Effector memory CD4-positive, alpha-beta T cell (primary cell): ENCODE measurements at regions not wholly inside any gene's neighbourhood (a gene's known extent, or its start where the extent isn't known, plus 50 kb on each side); places are given as distances from the start of the nearest gene placed in this dataset.

Source experiments
- DNase-seq, 3 donors: peaks; one replicate each; pipeline ENCODE4 v3.0.0-alpha.2; 2020
- H3K27ac ChIP-seq: 2 replicates; pipeline ENCODE4 v1.7.0; 2013; ENCODE audit warnings: mild to moderate bottlenecking, low read length, moderate library complexity; ENCODE audit not compliant: insufficient read depth, poor library complexity, severe bottlenecking
- H3K27me3 ChIP-seq: replicated peaks from 2 replicates; pipeline ENCODE4 v1.7.0; 2013; ENCODE audit warnings: mild to moderate bottlenecking, low read length; ENCODE audit not compliant: insufficient read depth, control insufficient read depth, poor library complexity, severe bottlenecking
- H3K36me3 ChIP-seq: 2 replicates; pipeline ENCODE4 v1.7.0; 2013; ENCODE audit warnings: mild to moderate bottlenecking, low read length, moderate library complexity; ENCODE audit not compliant: control insufficient read depth, insufficient read depth
- H3K4me1 ChIP-seq: 2 replicates; pipeline ENCODE4 v1.7.0; 2013; ENCODE audit warnings: low read length, mild to moderate bottlenecking; ENCODE audit not compliant: control insufficient read depth, insufficient read depth, poor library complexity, severe bottlenecking
- H3K4me3 ChIP-seq: 2 replicates; pipeline ENCODE4 v1.7.0; 2013; ENCODE audit warnings: low read length, low read depth, mild to moderate bottlenecking; ENCODE audit not compliant: insufficient read depth, poor library complexity, severe bottlenecking
- H3K9me3 ChIP-seq: 2 replicates; pipeline ENCODE4 v1.7.0; 2013; ENCODE audit warnings: mild to moderate bottlenecking, low read length, moderate library complexity; ENCODE audit not compliant: control insufficient read depth

DNA sequence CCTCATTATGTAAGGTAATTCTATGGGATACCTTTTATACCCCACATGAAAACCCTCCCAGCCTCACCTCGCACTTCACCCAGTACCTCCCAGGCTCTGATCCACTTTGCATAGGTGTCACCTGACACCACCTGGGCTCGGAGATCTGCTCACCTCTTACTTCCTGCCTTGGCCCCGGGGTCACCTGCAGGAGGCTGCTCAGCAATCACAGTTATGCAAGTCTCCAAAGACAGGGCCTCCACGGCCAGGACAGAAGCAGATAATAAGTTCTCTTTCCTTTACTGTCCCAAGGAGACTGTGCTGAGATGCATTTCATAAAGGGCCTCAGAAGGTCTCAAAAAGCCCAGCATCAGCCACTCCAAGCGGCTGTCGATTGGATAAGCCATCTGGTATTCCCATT is 112.4 kb upstream of the PPP2R2D start:
- Histone ChIP-seq H3K27me3 (peaks cover 4% of the 10 kb centered on the region), H3K36me3 (no peaks in the 10 kb centered on the region)
- no peak for DNase-seq

DNA sequence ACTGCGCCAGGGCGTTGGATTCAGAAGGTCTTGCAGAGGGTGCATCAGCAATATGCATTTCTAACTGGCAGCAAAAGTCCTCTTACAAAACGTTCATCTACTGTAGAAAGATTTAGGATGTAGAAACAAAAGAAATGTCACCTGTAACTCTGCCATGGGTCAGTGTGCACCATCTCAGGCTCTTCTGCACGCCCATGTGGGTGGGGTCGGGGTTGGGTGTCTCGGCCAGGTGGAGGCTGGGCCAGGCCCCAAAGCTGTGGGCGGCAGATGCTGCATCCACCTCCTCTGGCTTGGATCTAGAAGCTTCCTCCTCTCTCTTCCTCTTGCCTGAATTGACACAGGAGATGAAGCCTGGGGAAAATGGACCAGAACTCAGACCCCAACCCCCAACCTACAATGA is 111.3 kb upstream of the PPP2R2D start:
- H3K36me3 ChIP-seq, result no peaks in the 10 kb centered on the region
- DNase-seq, result no peak
- H3K4me3 ChIP-seq, result no peak overlapping the region
- H3K27ac ChIP-seq, result no peak overlapping the region
- no peaks in the 10 kb centered on the region for H3K4me1 ChIP-seq
- no peaks in the 10 kb centered on the region for H3K9me3 ChIP-seq
- H3K27me3 ChIP-seq, result peaks cover 4% of the 10 kb centered on the region

More for the DNA sequence above, 112.4 kb upstream of the PPP2R2D start:
- no peak overlapping the region for H3K27ac ChIP-seq
- no peaks in the 10 kb centered on the region for H3K9me3 ChIP-seq
- H3K4me1 ChIP-seq, result no peaks in the 10 kb centered on the region
- no peak overlapping the region for H3K4me3 ChIP-seq

DNA sequence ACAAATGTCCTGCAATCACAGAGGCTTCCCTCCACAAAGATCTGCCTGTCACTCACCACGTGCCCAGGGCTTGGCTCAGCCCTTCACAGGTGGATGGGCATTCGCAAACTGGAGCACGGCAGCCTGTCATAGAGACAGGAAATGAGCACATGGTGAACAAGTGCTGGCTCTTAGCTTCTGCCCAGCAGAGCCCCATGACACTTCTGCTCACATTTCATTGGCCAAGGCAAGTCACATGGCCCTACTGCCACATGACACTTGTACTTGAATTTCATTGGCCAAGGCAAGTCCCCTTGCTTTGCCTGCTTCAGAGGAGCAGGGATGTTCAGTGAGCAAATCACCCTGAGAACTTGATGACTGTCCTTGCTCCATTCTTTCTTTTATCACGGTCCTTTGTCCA is 110.8 kb upstream of the PPP2R2D start:
- H3K27me3 ChIP-seq, result peaks cover 4% of the 10 kb centered on the region
- H3K4me1 ChIP-seq, result no peaks in the 10 kb centered on the region
- H3K27ac ChIP-seq, result no peak overlapping the region
- H3K9me3 ChIP-seq, result no peaks in the 10 kb centered on the region
- H3K36me3 ChIP-seq, result no peaks in the 10 kb centered on the region
- no peak for DNase-seq
- H3K4me3 ChIP-seq, result no peak overlapping the region

DNA sequence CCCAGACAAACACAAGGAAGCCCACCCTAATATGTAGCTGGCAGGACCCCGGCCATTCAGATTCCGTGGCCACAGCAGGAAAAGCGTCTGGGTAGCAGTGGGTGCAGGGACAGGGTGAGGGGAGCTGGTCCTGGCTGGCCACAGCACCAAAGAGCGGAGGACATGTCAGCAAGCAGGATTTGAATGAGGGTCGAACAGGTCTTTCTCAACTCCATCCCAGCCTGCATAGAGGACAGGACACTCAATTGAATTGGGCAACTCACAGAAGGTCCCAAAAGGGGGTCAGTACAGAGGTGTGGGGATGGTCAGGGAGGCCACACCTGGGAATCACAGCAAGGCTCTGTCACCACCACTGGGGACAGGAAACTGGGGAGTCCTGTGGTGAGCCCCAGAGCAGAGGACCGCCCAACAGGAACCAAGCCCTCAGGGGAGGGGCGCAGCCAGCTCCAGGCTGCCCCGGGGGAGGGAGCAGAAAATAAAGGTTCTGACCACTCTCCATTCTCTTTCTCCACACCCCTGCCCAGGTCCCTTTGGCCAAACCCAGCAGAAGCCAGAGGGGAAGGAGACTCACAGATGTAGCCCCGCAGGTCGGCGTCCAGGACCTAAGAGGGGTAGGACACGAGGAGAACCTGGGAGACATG is 108.7 kb upstream of the PPP2R2D start:
- Histone ChIP-seq H3K4me3 (no peak overlapping the region), H3K9me3 (no peaks in the 10 kb centered on the region), H3K27ac (no peak overlapping the region), H3K36me3 (no peaks in the 10 kb centered on the region), H3K27me3 (peaks cover 4% of the 10 kb centered on the region), H3K4me1 (no peaks in the 10 kb centered on the region)
- no peak for DNase-seq

DNA sequence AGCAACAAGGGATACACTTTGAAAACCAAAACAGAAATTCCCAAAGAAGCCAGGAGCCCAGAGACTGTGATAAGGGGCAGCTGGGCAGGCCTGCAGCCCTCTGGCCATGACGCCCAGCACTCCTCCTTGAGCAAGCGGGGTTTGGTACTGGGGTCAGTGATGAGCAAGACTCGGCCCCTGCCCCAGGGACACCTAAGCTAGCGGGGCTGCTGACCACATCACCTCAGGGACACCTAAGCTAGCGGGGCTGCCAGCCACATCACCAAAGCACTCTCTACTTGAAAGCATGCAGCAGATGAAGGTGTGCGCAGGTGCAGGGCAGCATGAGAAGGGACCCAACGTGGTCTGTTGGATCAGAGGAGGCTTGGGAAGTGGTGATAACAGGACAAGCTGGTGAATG is 108.0 kb upstream of the PPP2R2D start:
- Histone ChIP-seq H3K27me3 (peaks cover 4% of the 10 kb centered on the region), H3K4me1 (no peaks in the 10 kb centered on the region), H3K4me3 (no peak overlapping the region), H3K9me3 (no peaks in the 10 kb centered on the region), H3K27ac (no peak overlapping the region), H3K36me3 (no peaks in the 10 kb centered on the region)
- DNase-seq, result no peak

DNA sequence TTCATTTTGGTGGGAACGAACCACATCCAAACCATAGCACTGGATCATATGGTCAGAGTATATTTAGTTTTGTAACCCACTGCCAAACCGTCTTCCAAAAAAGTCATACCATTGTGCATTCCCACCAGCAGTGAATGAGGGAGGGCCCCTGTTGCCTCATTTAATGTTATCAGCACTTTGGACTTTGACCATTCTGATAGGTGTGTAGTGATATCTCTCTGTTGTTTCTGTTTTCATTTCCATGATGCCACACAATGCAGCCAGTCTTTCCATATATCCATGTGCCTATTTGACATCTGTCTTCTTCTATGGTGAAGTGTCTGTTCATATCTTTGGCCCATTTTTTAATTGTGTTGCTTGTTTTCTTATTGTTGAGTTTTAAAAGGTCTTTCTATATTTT is 105.0 kb upstream of the PPP2R2D start:
- no peak overlapping the region for H3K4me3 ChIP-seq
- no peak for DNase-seq
- H3K27ac ChIP-seq, result no peak overlapping the region
- no peaks in the 10 kb centered on the region for H3K4me1 ChIP-seq
- H3K9me3 ChIP-seq, result no peaks in the 10 kb centered on the region
- peaks cover 4% of the 10 kb centered on the region for H3K27me3 ChIP-seq
- no peaks in the 10 kb centered on the region for H3K36me3 ChIP-seq

DNA sequence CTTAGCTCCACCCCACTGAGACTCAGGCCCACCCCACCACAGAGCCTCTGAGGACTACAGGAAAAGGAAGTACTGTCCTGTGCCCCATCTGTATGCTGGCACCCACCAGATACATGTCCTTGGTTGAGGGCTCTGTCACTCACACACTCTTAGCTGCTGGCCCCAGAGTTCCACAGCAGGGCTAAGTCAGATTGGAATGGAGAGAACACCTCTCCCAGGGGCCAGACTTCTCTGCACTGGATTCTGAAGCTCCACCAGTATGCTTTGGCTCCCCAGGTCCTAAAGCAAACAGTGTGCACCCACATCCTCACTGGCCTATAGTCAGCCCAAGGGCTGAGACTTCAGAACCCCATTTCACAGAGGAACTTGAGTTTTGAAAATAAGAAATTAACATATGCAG is 103.2 kb upstream of the PPP2R2D start:
- Histone ChIP-seq H3K36me3 (no peaks in the 10 kb centered on the region), H3K9me3 (no peaks in the 10 kb centered on the region), H3K27ac (no peak overlapping the region), H3K4me3 (no peak overlapping the region), H3K27me3 (no peaks in the 10 kb centered on the region), H3K4me1 (no peaks in the 10 kb centered on the region)
- DNase-seq, result no peak

DNA sequence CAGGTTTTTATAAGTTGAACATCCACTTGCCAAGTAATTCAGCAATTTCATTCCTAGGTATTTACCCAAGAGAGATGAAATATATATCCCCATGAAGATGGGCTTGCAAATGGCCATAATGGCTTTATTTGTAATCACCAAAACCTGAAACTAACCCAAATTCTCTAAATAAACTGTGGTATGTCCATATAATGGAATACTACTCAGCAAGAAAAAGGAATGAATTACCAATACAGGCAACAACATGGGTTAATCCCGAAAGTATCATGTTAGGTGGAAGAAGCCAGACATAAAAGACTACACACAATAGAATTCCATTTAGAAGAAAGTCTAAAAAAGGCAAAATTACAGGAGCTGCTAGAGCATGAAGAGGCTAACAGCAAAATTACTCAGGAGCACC is 101.4 kb upstream of the PPP2R2D start:
- H3K27me3 ChIP-seq, result no peaks in the 10 kb centered on the region
- no peaks in the 10 kb centered on the region for H3K36me3 ChIP-seq
- H3K4me3 ChIP-seq, result no peak overlapping the region
- DNase-seq, result no peak
- no peaks in the 10 kb centered on the region for H3K9me3 ChIP-seq
- no peak overlapping the region for H3K27ac ChIP-seq
- no peaks in the 10 kb centered on the region for H3K4me1 ChIP-seq

DNA sequence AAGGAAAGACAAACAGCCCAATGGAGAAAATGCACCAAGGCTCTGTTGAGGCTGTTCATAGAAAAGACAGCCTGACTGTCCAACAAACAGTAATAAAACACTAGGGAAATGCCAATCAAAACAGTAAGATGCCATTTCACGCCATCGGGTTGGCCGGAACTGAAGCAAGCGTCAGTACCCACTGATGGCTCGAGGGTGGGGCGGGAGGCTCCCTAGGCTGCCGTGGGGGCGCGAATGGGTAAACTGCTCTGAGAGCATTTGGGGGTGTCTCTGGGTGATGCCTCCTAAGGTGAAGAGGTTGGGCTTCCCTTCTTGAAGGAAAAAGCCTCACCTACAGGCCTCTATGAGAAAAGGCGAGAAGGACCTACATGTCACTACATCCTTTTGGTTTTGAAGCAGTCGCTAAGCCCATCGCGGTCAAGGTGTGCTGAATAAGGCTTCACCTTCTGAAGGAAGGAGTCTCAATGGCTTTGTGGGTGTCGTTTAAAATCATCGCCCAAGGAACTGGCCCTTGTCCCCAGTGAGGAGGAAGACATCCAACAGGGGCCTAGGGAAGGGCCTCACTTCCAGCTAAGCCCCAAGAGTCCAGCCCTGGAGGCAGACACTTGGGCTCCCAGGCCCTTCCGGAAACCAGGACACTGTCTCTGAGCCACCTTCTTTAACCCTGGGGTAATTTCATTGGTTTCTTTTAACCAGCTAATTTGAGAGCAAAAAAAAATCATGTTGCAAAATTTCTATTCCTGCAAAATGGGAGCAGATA is 98.5 kb upstream of the PPP2R2D start:
- Histone ChIP-seq H3K36me3 (no peaks in the 10 kb centered on the region), H3K4me3 (no peak overlapping the region), H3K27ac (no peak overlapping the region), H3K9me3 (no peaks in the 10 kb centered on the region), H3K4me1 (no peaks in the 10 kb centered on the region), H3K27me3 (no peaks in the 10 kb centered on the region)
- no peak for DNase-seq

DNA sequence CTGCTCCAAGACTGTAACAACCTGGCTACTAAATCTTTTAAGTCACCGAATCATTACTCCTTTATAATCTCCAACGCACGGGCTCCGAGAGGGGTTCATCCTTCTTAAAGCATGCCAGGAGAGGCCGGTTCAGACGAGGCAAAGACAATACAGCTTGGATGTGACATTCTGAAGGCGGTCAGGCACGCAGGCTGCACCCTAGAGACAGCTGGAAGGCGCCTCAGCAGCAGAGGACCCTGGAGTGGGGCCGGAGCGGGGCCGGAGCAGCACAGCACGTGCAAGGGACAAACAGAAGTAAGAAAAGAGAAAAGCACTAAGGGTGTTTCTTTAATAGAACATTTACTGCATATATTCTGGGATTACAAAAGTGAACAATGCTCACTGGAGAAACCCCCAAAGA is 97.8 kb upstream of the PPP2R2D start:
- Histone ChIP-seq H3K36me3 (no peaks in the 10 kb centered on the region), H3K4me3 (no peak overlapping the region), H3K27ac (no peak overlapping the region), H3K27me3 (no peaks in the 10 kb centered on the region), H3K9me3 (no peaks in the 10 kb centered on the region), H3K4me1 (no peaks in the 10 kb centered on the region)
- no peak for DNase-seq
